ENCODE measurements at regions not wholly inside any gene's neighbourhood (a gene's known extent, or its start where the extent isn't known, plus 50 kb on each side); places are given as distances from the start of the nearest gene placed in this dataset.

GRCh38 chr4:133355633-133356032 lies 206.5 kb downstream of the PCDH10 start:
- no peak for TF ChIP-seq EP300 (IDR thresholded peaks at IDR 0.05)
- TF ChIP-seq POLR2A (IDR thresholded peaks at IDR 0.05) = no peak

Measured in sigmoid colon (tissue), 4 donors.